ENCODE measurements at regions not wholly inside any gene's neighbourhood (a gene's known extent, or its start where the extent isn't known, plus 50 kb on each side); places are given as distances from the start of the nearest gene placed in this dataset.

DNA sequence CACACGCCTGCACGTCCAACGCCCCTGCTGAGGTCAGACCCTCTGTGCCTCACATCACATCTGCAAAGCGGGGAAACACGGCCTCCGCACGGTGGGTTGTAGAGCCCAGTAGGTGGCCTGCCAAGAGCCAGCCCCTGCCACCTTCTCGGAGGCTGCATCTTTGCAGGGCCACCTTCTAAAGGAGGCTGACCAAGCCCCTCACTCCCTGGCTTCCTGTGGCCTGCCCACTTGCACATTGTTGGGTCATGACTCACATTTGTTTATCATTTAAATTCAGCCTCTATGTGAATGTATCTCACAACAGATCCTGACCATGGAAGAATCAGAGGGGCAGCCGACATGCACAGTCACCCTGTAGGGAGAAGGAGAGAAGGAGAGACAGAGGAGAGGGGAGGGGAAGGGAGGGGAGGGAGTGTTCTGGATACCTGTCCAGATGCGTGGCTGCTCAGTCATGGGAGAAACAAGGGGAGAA, 319.5 kb upstream of the DIO3 start:
- H3K36me3 ChIP-seq (ENCODE audit: insufficient read depth), result no peaks in the 10 kb centered on the region
- H3K4me2 ChIP-seq, result no peak overlapping the region
- H3K27me3 ChIP-seq (ENCODE audit: insufficient read depth, low read depth), result peaks cover 20% of the 10 kb centered on the region
- H2AFZ ChIP-seq (ENCODE audit: low read depth), result no peak overlapping the region
- no peak overlapping the region for H3K4me3 ChIP-seq (IDR thresholded peaks at IDR 0.05; ENCODE audit: insufficient read depth, low read depth, low read length)
- TF ChIP-seq, protein P1, sequence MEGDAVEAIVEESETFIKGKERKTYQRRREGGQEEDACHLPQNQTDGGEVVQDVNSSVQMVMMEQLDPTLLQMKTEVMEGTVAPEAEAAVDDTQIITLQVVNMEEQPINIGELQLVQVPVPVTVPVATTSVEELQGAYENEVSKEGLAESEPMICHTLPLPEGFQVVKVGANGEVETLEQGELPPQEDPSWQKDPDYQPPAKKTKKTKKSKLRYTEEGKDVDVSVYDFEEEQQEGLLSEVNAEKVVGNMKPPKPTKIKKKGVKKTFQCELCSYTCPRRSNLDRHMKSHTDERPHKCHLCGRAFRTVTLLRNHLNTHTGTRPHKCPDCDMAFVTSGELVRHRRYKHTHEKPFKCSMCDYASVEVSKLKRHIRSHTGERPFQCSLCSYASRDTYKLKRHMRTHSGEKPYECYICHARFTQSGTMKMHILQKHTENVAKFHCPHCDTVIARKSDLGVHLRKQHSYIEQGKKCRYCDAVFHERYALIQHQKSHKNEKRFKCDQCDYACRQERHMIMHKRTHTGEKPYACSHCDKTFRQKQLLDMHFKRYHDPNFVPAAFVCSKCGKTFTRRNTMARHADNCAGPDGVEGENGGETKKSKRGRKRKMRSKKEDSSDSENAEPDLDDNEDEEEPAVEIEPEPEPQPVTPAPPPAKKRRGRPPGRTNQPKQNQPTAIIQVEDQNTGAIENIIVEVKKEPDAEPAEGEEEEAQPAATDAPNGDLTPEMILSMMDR (conservative IDR thresholded peaks at IDR 0.05; ENCODE audit: low read depth, low read length), result no peak
- no peak overlapping the region for H3K27ac ChIP-seq
- H3K79me2 ChIP-seq (ENCODE audit: insufficient read depth, low read depth), result no peaks in the 10 kb centered on the region
- no peaks in the 10 kb centered on the region for H4K20me1 ChIP-seq (ENCODE audit: insufficient read depth)
- H3K9ac ChIP-seq, result no peak overlapping the region
- H3K4me1 ChIP-seq (ENCODE audit: low read depth, poor library complexity, severe bottlenecking), result no peaks in the 10 kb centered on the region

DNA sequence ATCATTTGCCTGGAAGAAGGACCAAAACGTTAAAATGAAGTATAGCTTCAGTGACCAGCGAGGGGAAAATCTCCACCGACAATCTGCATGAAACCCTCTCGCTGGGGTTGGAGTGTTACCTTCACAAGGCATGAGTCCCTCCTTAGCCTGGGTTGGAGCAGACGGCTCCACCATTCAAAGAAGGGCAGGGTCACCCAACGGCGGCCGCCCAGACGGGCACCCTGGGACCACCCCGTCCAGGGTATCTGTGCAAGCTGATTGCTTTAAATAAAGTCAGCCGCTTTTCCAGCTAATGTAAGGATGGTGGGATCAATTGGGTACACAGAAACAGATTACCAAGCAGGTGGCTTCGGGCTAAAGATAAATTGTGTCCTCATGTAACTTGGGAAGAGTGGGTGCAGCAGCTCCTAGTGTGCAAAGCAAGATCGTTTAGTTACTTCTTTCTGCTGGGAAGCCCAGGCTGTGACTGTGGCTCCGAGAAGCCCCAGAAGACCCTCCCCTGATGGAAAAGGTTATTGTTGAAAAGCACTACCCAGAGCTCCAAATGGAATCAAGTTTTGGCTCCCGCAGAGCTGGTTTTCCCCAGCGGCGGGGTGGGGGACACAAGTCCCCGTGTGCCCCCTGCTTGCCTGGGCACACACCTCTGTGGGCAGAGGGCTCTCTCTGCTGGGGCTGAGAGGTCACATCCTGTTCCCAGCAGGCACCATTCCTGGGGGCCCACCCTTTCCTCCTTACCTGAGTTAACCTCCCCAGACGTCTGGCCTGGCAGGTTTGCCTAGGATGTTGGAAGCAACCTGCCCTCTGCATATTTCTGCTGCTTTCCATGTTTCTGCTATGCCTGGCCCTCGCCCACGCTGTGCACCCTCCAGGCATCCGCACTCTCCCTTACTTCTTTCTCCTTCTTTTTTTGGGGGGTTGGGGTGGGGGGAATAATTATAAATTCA, 318.6 kb upstream of the DIO3 start:
- H3K27ac ChIP-seq, result no peak overlapping the region
- H3K79me2 ChIP-seq (ENCODE audit: insufficient read depth, low read depth), result no peaks in the 10 kb centered on the region
- H3K4me3 ChIP-seq (IDR thresholded peaks at IDR 0.05; ENCODE audit: insufficient read depth, low read depth, low read length), result no peak overlapping the region
- no peaks in the 10 kb centered on the region for H3K36me3 ChIP-seq (ENCODE audit: insufficient read depth)
- H3K27me3 ChIP-seq (ENCODE audit: insufficient read depth, low read depth), result peaks cover 16% of the 10 kb centered on the region
- no peak overlapping the region for H3K4me2 ChIP-seq
- no peak overlapping the region for H3K9ac ChIP-seq
- H2AFZ ChIP-seq (ENCODE audit: low read depth), result no peak overlapping the region
- no peaks in the 10 kb centered on the region for H4K20me1 ChIP-seq (ENCODE audit: insufficient read depth)
- no peaks in the 10 kb centered on the region for H3K4me1 ChIP-seq (ENCODE audit: low read depth, poor library complexity, severe bottlenecking)
- TF ChIP-seq, protein P1 (conservative IDR thresholded peaks at IDR 0.05; ENCODE audit: low read depth, low read length), result no peak

DNA sequence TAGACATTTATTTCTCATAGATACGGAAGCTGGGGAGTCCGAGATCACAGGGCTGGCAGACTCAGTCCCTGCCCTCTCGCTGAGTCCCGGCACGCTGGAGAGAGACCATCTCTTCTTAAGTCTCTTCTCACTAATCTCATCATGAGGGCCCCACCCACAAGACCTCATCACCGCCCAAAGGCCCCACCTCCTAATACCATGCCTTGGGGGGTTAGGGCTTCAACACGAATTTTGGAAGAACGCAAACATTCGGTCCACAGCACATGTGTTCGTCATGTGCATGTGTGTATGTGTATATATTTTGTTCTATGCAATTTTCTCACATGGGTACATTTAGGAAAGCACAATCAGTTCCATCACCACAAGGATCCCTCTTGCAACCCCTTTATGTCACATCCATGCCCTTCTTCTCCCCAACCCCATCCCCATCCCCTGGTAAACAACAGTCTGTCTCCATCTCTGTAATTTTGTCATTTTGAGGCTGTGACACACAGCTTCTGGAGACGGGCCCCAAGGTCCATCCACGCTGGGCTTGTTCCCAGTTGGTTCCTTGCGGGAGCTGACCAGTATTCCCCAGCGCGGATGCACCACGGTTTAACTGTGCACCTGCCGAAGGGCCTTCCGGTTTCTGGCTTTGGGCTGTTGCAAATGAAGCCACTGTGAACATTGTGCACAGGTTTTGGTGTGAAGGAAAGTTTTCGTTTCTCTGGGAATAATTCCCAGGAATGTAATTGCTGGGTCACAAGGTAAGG, 317.5 kb upstream of the DIO3 start:
- no peaks in the 10 kb centered on the region for H3K36me3 ChIP-seq (ENCODE audit: insufficient read depth)
- TF ChIP-seq, protein P1 (conservative IDR thresholded peaks at IDR 0.05; ENCODE audit: low read depth, low read length), result no peak

DNA sequence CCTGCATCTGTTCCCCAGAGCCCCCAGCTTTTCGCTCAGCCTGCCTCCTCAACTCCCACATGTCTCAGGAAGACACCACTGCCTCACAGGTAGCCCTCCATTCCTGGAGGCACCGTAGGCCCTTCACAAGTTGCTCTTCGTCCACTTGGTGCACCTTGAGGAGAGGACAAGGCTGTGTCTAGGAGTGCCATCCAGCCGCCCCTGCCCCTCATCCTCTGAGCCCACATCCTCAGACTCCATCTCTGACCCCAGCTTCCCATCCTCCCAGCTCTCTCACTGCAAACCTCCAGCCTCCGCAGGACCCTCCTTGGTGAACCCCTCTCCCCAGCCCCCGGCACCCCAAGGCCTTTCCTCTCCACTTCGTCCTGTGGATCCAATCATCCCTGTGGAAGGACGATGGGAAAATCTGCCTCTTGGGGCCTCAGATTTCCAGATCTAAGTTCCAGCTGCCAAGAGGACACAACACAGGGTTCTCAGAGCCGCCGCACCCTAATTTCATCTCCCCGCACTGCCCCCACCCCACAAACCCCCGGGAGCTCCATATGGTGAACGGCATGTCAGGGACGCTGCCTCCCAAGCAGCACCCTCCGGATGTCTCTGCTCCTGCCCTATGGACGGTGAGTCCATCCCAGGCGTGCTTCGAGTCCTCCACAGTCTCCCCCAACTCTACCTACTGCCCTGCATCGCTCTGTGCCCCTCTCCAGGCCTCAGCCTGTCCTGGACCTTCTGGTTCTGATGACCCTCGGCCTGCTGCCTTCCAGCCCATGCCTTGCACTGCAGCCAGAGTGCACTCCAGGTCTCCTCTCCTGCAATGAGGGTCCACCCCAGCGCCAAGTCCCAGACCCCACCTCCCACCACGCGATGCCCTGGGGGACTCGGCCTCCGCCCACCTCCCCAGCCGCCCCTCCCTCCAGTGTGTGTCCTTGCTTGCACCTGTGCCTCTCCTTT, 314.1 kb upstream of the DIO3 start:
- H3K36me3 ChIP-seq (ENCODE audit: insufficient read depth), result no peaks in the 10 kb centered on the region
- no peak overlapping the region for H3K4me3 ChIP-seq (IDR thresholded peaks at IDR 0.05; ENCODE audit: insufficient read depth, low read depth, low read length)
- H3K27ac ChIP-seq, result no peak overlapping the region
- H4K20me1 ChIP-seq (ENCODE audit: insufficient read depth), result no peaks in the 10 kb centered on the region
- H3K4me2 ChIP-seq, result no peak overlapping the region
- no peaks in the 10 kb centered on the region for H3K4me1 ChIP-seq (ENCODE audit: low read depth, poor library complexity, severe bottlenecking)
- TF ChIP-seq, protein P1 (conservative IDR thresholded peaks at IDR 0.05; ENCODE audit: low read depth, low read length), result no peak
- H3K79me2 ChIP-seq (ENCODE audit: insufficient read depth, low read depth), result no peaks in the 10 kb centered on the region
- no peak overlapping the region for H2AFZ ChIP-seq (ENCODE audit: low read depth)
- H3K27me3 ChIP-seq (ENCODE audit: insufficient read depth, low read depth), result peaks cover 10% of the 10 kb centered on the region; the same call in 1 of the 2 replicates
- H3K9ac ChIP-seq, result no peak overlapping the region

More for the DNA sequence above, 317.5 kb upstream of the DIO3 start:
- H3K4me3 ChIP-seq (IDR thresholded peaks at IDR 0.05; ENCODE audit: insufficient read depth, low read depth, low read length), result no peak overlapping the region
- H3K9ac ChIP-seq, result no peak overlapping the region
- H4K20me1 ChIP-seq (ENCODE audit: insufficient read depth), result no peaks in the 10 kb centered on the region
- peaks cover 15% of the 10 kb centered on the region for H3K27me3 ChIP-seq (ENCODE audit: insufficient read depth, low read depth)
- H2AFZ ChIP-seq (ENCODE audit: low read depth), result no peak overlapping the region
- H3K4me2 ChIP-seq, result no peak overlapping the region
- H3K79me2 ChIP-seq (ENCODE audit: insufficient read depth, low read depth), result no peaks in the 10 kb centered on the region
- H3K4me1 ChIP-seq (ENCODE audit: low read depth, poor library complexity, severe bottlenecking), result no peaks in the 10 kb centered on the region
- no peak overlapping the region for H3K27ac ChIP-seq
